ENCODE measurements at regions not wholly inside any gene's neighbourhood (a gene's known extent, or its start where the extent isn't known, plus 50 kb on each side); places are given as distances from the start of the nearest gene placed in this dataset.

- in situ Hi-C loops (cut with HindIII; ENCODE audit: low sequenced_read_pairs) = no loop called here
- DNase-seq (ENCODE audit: low read depth, low spot score) = no peak
- no peak overlapping the region for H3K4me3 ChIP-seq (ENCODE audit: low read depth, low read length)
- no peak for TF ChIP-seq CTCF (IDR thresholded peaks at IDR 0.05; ENCODE audit: low read depth, low read length)
These were observed 269.9 kb upstream of the C1orf174 start for GRCh38 chr1:4169991-4170390.

DNA sequence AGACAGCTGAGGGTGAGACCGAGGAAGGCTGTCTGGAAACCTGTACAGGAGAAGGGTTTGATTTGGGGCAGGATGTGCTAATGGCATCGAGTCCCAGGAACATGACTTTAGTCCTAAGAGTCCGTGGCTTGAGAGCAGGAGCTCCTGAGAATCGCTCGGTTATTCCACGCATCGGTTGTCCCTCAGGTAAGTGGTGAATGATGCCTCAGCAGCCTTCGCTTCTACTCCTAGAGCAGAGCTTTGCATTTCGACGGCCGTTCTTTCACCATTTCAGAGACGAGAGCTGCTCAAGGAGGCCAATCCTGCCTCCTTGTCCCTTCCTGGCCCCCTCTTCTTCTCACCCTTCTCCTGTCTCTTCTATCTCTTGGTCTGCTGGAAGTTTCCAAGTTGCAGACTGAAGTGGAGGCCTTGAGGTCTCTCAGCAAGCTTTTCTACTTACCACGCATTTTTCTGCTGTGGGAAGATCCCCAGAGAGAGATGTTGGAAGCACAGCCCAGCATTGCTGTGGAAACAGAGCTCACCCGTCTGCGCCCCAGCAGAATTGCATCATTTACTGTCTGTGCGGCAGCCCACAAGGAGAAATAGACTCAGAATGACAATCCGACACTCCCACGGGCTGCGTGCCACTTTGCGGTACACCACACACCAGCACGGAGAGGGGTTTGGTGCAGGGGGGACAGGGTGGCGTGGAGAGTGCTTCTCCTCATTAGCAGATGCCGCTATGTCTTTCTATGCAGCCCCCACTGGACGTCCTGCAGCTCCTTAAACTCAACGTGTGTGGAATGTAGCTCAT, 270.7 kb upstream of the C1orf174 start:
- TF ChIP-seq CTCF (IDR thresholded peaks at IDR 0.05; ENCODE audit: low read depth, low read length) = no peak
- H3K4me3 ChIP-seq (ENCODE audit: low read depth, low read length) = no peak overlapping the region
- no peak for DNase-seq (ENCODE audit: low read depth, low spot score)
- in situ Hi-C loops (cut with HindIII; ENCODE audit: low sequenced_read_pairs) = no loop called here

GRCh38 chr1:4171480-4172450, 271.7 kb upstream of the C1orf174 start:
- H3K4me3 ChIP-seq (ENCODE audit: low read depth, low read length) = no peak overlapping the region
- no peak for DNase-seq (ENCODE audit: low read depth, low spot score)
- TF ChIP-seq CTCF (IDR thresholded peaks at IDR 0.05; ENCODE audit: low read depth, low read length) = no peak
- in situ Hi-C loops (cut with HindIII; ENCODE audit: low sequenced_read_pairs) = no loop called here

GRCh38 chr1:4172644-4173599, 272.9 kb upstream of the C1orf174 start:
- H3K4me3 ChIP-seq (ENCODE audit: low read depth, low read length) = no peak overlapping the region
- DNase-seq (ENCODE audit: low read depth, low spot score) = no peak
- no peak for TF ChIP-seq CTCF (IDR thresholded peaks at IDR 0.05; ENCODE audit: low read depth, low read length)
- in situ Hi-C loops (cut with HindIII; ENCODE audit: low sequenced_read_pairs) = no loop called here

GRCh38 chr1:4173731-4174130, 273.7 kb upstream of the C1orf174 start:
- no peak for DNase-seq (ENCODE audit: low read depth, low spot score)
- in situ Hi-C loops (cut with HindIII; ENCODE audit: low sequenced_read_pairs) = no loop called here
- no peak overlapping the region for H3K4me3 ChIP-seq (ENCODE audit: low read depth, low read length)
- no peak for TF ChIP-seq CTCF (IDR thresholded peaks at IDR 0.05; ENCODE audit: low read depth, low read length)

All from astrocyte of the spinal cord (primary cell).